ENCODE measurements at regions not wholly inside any gene's neighbourhood (a gene's known extent, or its start where the extent isn't known, plus 50 kb on each side); places are given as distances from the start of the nearest gene placed in this dataset.
A peak's percentile ranks its signal among the peaks of the same experiment; 100 is the strongest.

- H4K20me1 ChIP-seq (ENCODE audit: control insufficient read depth, insufficient read depth, insufficient read length) = no peaks in the 10 kb centered on the region
- H3K36me3 Mint-ChIP-seq (ENCODE audit: insufficient read depth in 1 of 3, low read depth in 3 of 3) = no peaks in the 10 kb centered on the region
- no peaks in the 10 kb centered on the region for H3K79me1 ChIP-seq (ENCODE audit: insufficient read depth, low read depth, low read length, poor library complexity, severe bottlenecking)
- no peak overlapping the region for H4K5ac ChIP-seq (ENCODE audit: insufficient read length, low read depth, low read length)
- no peak overlapping the region for H2BK12ac ChIP-seq (ENCODE audit: insufficient read length, low read depth, low read length)
- H3K27ac Mint-ChIP-seq = peak overlapping the region in 1 of 3 experiments; percentile 42; a peak in 1 of 7 replicates
- no peak overlapping the region for H3K9ac ChIP-seq (ENCODE audit: extremely low read depth, insufficient read length, low read length)
- no peak overlapping the region for H3K56ac ChIP-seq (ENCODE audit: insufficient read length, low read depth, low read length)
- H2BK120ac ChIP-seq (ENCODE audit: low read depth, low read length, poor library complexity, severe bottlenecking) = no peak overlapping the region
- no peak overlapping the region for H2AK5ac ChIP-seq (ENCODE audit: insufficient read length, low read length)
- no CpG with 5 or more reads among the region's 14 CpGs for WGBS (ENCODE audit: extremely low coverage, insufficient read length, low lambda C conversion rate)
- H2BK5ac ChIP-seq (ENCODE audit: insufficient read length, low read length) = no peak overlapping the region
- H2BK15ac ChIP-seq (ENCODE audit: low read depth, low read length) = no peak overlapping the region
- H3K23me2 ChIP-seq (ENCODE audit: insufficient read length, low read depth, low read length, poor library complexity, severe bottlenecking) = peaks cover 8% of the 10 kb centered on the region
- H3K4me2 ChIP-seq (ENCODE audit: insufficient read depth, insufficient read length, low read length) = peak overlapping the region; percentile 45
- no peak overlapping the region for H2BK20ac ChIP-seq (ENCODE audit: low read depth, low read length, poor library complexity, severe bottlenecking)
- TF ChIP-seq CTCF (conservative IDR thresholded peaks at IDR 0.05) = no peak
- no peak overlapping the region for H4K8ac ChIP-seq (replicated peaks; ENCODE audit: insufficient read length, low read depth, low read length)
- no peak overlapping the region for H4K91ac ChIP-seq (ENCODE audit: insufficient read length, low read depth, low read length)
- H3K4me1 Mint-ChIP-seq = peaks cover 28 to 48% of the 10 kb centered on the region in 2 experiments
- peaks cover 4% of the 10 kb centered on the region; the same call in 1 of the 2 replicates for H3K27me3 ChIP-seq (ENCODE audit: insufficient read depth, low read length)
- H3K9me3 Mint-ChIP-seq = no peaks in the 10 kb centered on the region
- peak overlapping the region; percentile 71 to 86 for H3K4me3 Mint-ChIP-seq
- no peak overlapping the region for H3K14ac ChIP-seq (ENCODE audit: insufficient read depth, low read length)
- H2AFZ ChIP-seq (ENCODE audit: low read length) = no peak overlapping the region
- H3K27me3 Mint-ChIP-seq (ENCODE audit: low read depth) = peaks cover 88% of the 10 kb centered on the region
- no peak overlapping the region for H3K27ac ChIP-seq (ENCODE audit: insufficient read length, low read depth, low read length)
- H3K4ac ChIP-seq (ENCODE audit: low read depth, low read length) = no peak overlapping the region
- no peak overlapping the region for H3K18ac ChIP-seq (ENCODE audit: insufficient read length, low read depth, low read length)
- peaks cover 8% of the 10 kb centered on the region for H3K4me1 ChIP-seq (ENCODE audit: insufficient read depth, low read length)
- no peak overlapping the region for H3T11ph ChIP-seq (ENCODE audit: low read length)
- DNase-seq = no peak
- H3K79me2 ChIP-seq (ENCODE audit: insufficient read depth, low read length) = no peaks in the 10 kb centered on the region
- no peaks in the 10 kb centered on the region for H3K9me3 ChIP-seq (ENCODE audit: control insufficient read depth, low read depth, low read length)
- no peak overlapping the region for H3K23ac ChIP-seq (ENCODE audit: insufficient read length, low read depth, low read length)
Observed at GRCh38 chr16:85461022-85461813, 151.9 kb upstream of the GSE1 start.

Data from H9 (cell line).